ENCODE measurements at regions not wholly inside any gene's neighbourhood (a gene's known extent, or its start where the extent isn't known, plus 50 kb on each side); places are given as distances from the start of the nearest gene placed in this dataset.

- Histone ChIP-seq H3K79me1 (ENCODE audit: low read depth, low read length) (no peaks in the 10 kb centered on the region), H3K4me3 (ENCODE audit: extremely low read depth in 1 of 4, insufficient read depth in 2 of 4, low read depth in 3 of 4, low read length in 4 of 4) (no peak overlapping the region), H3K4me2 (ENCODE audit: insufficient read depth in 1 of 2, low read depth in 2 of 2, low read length in 2 of 2) (no peak overlapping the region), H4K8ac (ENCODE audit: extremely low read depth, insufficient read depth, low read length) (no peak overlapping the region), H2BK12ac (ENCODE audit: low read depth, low read length) (no peak overlapping the region), H4K91ac (replicated peaks; ENCODE audit: insufficient read length, low read length) (no peak overlapping the region), H2BK5ac (ENCODE audit: low read depth, low read length) (no peak overlapping the region), H2AFZ (ENCODE audit: low read length) (no peak overlapping the region), H3K4ac (replicated peaks; ENCODE audit: insufficient read length, low read depth, low read length) (no peak overlapping the region), H3K4me1 (replicated peaks in 1 of 4; ENCODE audit: control insufficient read depth in 3 of 4, insufficient read depth in 4 of 4, low read length in 3 of 4) (no peaks in the 10 kb centered on the region), H3K14ac (ENCODE audit: insufficient read length) (no peak overlapping the region), H2BK120ac (replicated peaks; ENCODE audit: low read depth, low read length) (no peak overlapping the region), H3K23ac (ENCODE audit: insufficient read length) (no peak overlapping the region), H3K23me2 (ENCODE audit: low read depth, low read length) (no peaks in the 10 kb centered on the region), H3K27me3 (replicated peaks in 1 of 4; ENCODE audit: control insufficient read depth in 3 of 4, extremely low read depth in 1 of 4, insufficient read depth in 3 of 4, low read length in 3 of 4) (no peaks in the 10 kb centered on the region), H4K20me1 (replicated peaks in 1 of 2; ENCODE audit: control insufficient read depth in 1 of 2, insufficient read depth in 2 of 2, low read length in 2 of 2) (no peaks in the 10 kb centered on the region), H2BK15ac (ENCODE audit: low read length) (no peak overlapping the region), H3K9ac (replicated peaks in 1 of 4; ENCODE audit: extremely low read depth in 1 of 4, low read depth in 3 of 4, low read length in 3 of 4) (no peak overlapping the region), H2AK5ac (ENCODE audit: low read depth, low read length) (no peak overlapping the region), H2BK20ac (ENCODE audit: low read length) (no peak overlapping the region), H3K36me3 (ENCODE audit: control insufficient read depth in 2 of 4, insufficient read depth in 4 of 4, low read length in 3 of 4) (no peaks in the 10 kb centered on the region), H3K79me2 (ENCODE audit: control insufficient read depth in 1 of 2, insufficient read depth in 2 of 2, low read length in 2 of 2) (no peaks in the 10 kb centered on the region), H3K9me3 (ENCODE audit: insufficient read depth in 2 of 2, low read depth in 1 of 2, low read length in 1 of 2) (no peaks in the 10 kb centered on the region), H3K18ac (ENCODE audit: extremely low read depth, low read length) (no peak overlapping the region), H3K56ac (replicated peaks; ENCODE audit: insufficient read length, low read depth, low read length) (no peak overlapping the region), H3K27ac (ENCODE audit: low read depth, low read length) (no peak overlapping the region), H4K5ac (ENCODE audit: insufficient read length, low read depth, low read length) (no peak overlapping the region)
- TF ChIP-seq SAP30 (IDR thresholded peaks at IDR 0.05; ENCODE audit: insufficient read depth, insufficient replicate concordance, low read length) = no peak
- TF ChIP-seq SIX5 (IDR thresholded peaks at IDR 0.05; ENCODE audit: low read depth, low read length) = no peak
- TF ChIP-seq EGR1 (IDR thresholded peaks at IDR 0.05; ENCODE audit: borderline replicate concordance, low read depth, low read length) = no peak
- no peak for TF ChIP-seq SP4 (IDR thresholded peaks at IDR 0.05; ENCODE audit: low read length)
- no peak for TF ChIP-seq SP2 (IDR thresholded peaks at IDR 0.05; ENCODE audit: low read length)
- no peak for TF ChIP-seq SRF (IDR thresholded peaks at IDR 0.05; ENCODE audit: low read depth, low read length)
- no peak for TF ChIP-seq MAFK (IDR thresholded peaks at IDR 0.05; ENCODE audit: low read depth, low read length)
- no peak for TF ChIP-seq JUND (IDR thresholded peaks at IDR 0.05; ENCODE audit: low read length)
- TF ChIP-seq USF2 (IDR thresholded peaks at IDR 0.05; ENCODE audit: low read length) = no peak
- no peak for TF ChIP-seq RFX5 (IDR thresholded peaks at IDR 0.05; ENCODE audit: borderline replicate concordance, low read depth, low read length)
- TF ChIP-seq POLR2AphosphoS5 (IDR thresholded peaks at IDR 0.05; ENCODE audit: low read depth, low read length) = no peak
- ChIA-PET POLR2A (ENCODE audit: partially characterized antibody) (no interaction called here), CTCF (ENCODE audit: partially characterized antibody) (interaction anchor here (0.6 kb wide), 1 partner anchor 281 kb away, joined by 3 read pairs; no protein-coding TSS in a partner anchor)
- 96% methylated on average over 5 of the region's 5 CpGs; no CpG with 5 or more reads in 1 of the 2 experiments for WGBS, 2 experiments (ENCODE audit: extremely low coverage in 1 of 2, insufficient coverage in 1 of 2, insufficient read length in 1 of 2, insufficient replicate concordance in 2 of 2, low coverage in 1 of 2, low lambda C conversion rate in 2 of 2, missing lambda C conversion rate in 1 of 2)
- DNase-seq (ENCODE audit: low read depth in 1 of 2, low spot score in 2 of 2) (no peak), FAIRE-seq (no peak)
These were observed 437.4 kb downstream of the MTRR start for GRCh38 chr5:8306288-8306896.

Measured in H1 (cell line).